ENCODE measurements at regions not wholly inside any gene's neighbourhood (a gene's known extent, or its start where the extent isn't known, plus 50 kb on each side); places are given as distances from the start of the nearest gene placed in this dataset.
"Not testable (repeated sequence)": the region's sequence is repeated elsewhere in the genome, so short reads cannot be mapped to it uniquely, and the experiment has no call there.

DNA sequence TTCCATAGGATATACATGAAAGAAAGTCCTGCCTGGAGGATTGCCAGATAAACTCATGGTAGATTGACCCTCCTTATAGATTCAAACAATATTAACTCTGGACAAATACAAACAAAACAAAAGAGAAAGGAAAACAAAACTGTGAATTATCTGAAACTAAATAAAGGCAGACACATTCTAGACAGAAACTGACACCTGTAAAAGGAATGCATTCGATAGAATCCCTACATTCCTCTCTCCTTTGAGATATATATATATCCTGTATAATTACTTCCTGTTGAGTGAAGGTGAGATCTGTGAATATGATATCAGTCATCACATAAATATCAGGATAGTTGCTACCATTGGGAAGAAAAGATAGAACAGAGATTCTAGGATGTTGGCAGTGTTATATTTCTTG is 948.4 kb upstream of the ATXN7L3B start:
- DNase-seq, result peak; percentile 57

GRCh38 chr12:73598626-73599025 is 939.0 kb upstream of the ATXN7L3B start:
- DNase-seq, result no peak

GRCh38 chr12:73599268-73599667 is 938.4 kb upstream of the ATXN7L3B start:
- DNase-seq, result no peak

DNA sequence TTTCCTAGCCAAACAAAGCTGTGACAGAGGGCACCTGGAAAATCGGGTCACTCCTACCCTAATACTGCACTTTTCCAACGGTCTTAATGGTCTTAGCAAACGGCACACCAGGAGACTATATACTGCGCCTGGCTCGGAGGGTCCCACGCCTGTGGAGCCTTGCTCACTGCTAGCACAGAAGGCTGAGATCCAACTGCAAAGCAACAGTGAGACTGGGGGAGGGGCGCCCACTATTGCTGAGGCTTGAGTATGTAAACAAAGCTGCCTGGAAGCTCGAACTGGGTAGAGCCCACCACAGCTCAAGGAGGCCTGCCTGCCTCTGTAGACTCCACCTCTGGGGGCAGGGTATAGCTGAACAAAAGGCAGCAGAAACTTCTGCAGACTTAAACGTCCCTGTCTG is 931.7 kb upstream of the ATXN7L3B start:
- DNase-seq, result not testable (repeated sequence)

DNA sequence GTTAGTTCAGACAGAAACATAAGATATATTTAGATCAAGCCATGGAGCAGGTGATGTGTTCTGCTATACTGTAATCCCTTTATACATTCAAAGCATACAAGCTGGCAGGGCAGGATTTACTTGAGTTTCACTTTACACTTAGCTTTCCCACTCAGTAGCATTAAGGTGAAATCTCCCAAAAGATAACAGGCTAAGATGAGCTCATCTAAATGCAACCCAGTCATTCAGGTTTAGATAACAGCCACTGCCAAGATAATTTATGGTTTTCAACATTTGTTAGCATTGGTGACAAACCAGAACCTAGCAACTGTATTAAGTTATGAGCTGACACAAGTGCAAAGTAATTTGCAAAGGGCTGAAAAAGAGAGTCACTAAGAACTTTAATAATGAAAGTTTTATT is 925.1 kb upstream of the ATXN7L3B start:
- peak; percentile 47 for DNase-seq

GRCh38 chr12:73623421-73623820 is 914.2 kb upstream of the ATXN7L3B start:
- no peak for DNase-seq

DNA sequence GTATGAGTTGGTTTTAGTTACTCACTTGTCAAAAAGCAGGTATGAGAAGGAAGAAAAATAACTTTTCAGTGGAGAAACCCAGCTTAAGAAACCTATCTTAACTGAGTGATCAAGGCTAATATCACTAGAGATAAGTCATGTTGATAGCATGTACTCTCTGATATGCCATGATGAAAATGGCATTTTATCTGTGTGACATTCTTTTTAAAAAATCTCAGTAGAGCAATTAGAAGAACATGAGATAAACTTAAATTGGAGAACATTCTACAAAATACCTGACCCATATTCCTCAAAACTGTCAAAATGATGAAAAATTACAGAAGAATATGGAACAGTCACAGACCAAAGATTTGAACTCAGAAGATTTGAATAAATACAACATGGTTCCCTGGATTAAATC is 912.4 kb upstream of the ATXN7L3B start:
- DNase-seq, result no peak

- no peak for DNase-seq
Measured at GRCh38 chr12:73629171-73629570, 908.5 kb upstream of the ATXN7L3B start.

GRCh38 chr12:73629893-73630831 is 907.5 kb upstream of the ATXN7L3B start:
- DNase-seq, result no peak

GRCh38 chr12:73632191-73632590 is 905.4 kb upstream of the ATXN7L3B start:
- no peak for DNase-seq

- no peak for DNase-seq
Measured at GRCh38 chr12:73632661-73633060, 905.0 kb upstream of the ATXN7L3B start.

DNA sequence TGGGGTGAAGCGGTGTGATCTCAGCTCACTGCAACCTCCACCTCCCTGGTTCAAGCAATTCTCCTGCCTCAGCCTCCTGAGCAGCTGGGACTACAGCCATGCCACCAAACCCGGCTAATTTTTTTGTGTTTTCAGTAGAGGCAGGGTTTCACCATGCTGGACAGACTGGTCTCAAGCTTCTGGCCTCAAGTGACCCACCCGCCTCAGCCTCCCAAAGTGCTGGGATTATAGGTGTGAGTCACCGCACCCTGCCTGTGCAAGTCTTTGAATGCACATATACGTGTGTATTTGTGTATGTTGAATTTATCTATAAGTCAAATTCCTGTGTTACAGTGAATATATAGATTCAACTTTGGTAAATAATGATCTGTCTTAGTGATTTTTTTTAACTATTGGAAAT is 898.2 kb upstream of the ATXN7L3B start:
- DNase-seq, result not testable (repeated sequence)

GRCh38 chr12:73656375-73656774 is 881.3 kb upstream of the ATXN7L3B start:
- DNase-seq, result peak; percentile 24

DNA sequence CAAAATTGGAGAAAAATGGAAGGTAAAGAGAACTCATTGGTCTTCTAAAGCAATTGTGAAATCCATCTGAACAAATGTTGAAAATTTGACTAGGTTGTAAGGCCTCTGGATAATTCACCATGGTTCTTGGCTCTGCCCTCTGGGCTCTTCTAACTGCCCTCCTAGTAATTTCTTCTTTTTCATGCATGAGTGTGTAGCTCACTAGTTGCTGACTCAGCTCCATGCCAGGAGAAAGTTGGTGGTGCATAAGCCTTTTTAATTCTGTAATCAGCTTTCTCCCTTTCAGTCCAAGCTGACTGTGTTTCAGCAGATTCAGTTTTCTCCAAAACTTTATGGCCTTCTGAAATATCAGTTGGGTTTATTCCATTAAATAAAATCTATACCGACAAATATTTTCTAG is 877.8 kb upstream of the ATXN7L3B start:
- no peak for DNase-seq

- DNase-seq, result no peak
Measured at GRCh38 chr12:73665193-73665592, 872.4 kb upstream of the ATXN7L3B start.

DNA sequence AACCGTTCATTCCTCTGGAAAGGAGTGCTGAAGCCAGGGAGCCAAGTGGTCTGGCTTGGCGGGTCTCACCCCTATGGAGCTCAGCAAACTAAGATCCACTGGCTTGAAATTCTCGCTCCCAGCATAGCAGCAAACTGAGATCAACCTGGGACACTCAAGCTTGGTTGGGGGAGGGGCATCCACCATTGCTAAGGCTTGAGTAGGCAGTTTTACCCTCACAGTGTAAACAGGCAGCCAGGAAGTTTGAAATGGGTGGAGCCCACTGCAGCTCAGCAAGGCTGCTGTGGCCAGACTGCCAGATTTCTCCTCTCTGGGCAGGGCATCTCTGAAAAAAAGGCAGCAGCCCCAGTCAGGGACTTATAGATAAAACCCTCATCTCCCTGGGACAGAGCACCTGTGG is 866.1 kb upstream of the ATXN7L3B start:
- DNase-seq, result peak; percentile 48

GRCh38 chr12:73677520-73678291 is 859.9 kb upstream of the ATXN7L3B start:
- no peak for DNase-seq

DNA sequence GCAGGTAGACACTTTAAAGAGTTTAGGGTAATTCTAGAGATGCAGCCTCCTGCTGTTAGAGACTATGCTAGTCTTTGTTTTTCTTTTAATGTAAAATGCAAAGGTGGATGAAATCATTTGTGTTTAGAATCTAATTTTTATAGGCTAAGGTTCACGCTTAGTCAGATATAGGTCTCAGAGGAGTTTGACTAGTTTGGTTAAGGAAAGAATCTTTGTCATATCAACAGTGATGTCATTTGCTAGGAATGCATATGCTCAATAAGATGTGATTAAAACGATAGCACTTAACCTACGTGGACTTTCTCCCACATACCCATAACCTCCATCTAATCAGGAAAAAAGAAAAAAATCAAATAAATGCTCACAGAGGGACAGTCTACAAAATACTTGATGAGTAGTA is 859.3 kb upstream of the ATXN7L3B start:
- no peak for DNase-seq

- DNase-seq, result no peak
Measured at GRCh38 chr12:73699318-73699717, 838.3 kb upstream of the ATXN7L3B start.

DNA sequence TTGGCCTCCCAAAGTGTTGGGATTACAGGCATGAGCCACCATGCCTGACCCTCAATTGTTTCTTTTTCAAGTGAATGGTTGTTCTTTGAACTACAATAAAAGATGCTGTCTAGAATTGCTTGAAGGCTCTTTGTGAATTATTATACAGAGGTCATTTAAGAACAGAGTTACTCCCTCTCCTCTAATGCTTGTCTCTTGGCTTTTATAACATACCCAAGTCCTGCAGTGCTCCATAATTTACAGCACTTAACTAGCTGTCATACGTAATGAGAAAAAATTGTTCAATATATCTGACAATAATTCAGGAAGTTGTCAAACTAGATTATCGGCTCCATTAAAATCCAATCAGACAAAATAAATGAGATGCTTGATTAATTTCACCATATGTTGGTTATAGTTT is 823.0 kb upstream of the ATXN7L3B start:
- no peak for DNase-seq

DNA sequence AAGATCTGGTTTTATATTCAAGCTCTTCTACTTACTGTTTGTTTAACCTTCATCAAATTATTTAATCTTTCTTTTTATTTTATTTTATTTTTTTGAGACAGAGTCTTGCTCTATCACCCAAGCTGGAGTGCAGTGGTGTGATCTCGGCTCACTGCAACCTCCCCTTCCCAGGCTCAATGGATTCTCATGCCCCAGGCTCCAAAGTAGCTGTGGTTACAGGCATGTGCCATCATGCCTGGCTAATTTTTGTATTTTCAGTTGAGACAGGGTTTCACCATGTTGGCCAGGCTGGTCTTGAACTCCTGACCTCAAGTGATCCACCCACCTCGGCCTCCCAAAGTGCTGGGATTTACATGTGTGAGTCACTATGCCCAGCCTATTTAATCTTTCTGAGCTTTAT is 821.5 kb upstream of the ATXN7L3B start:
- DNase-seq, result not testable (repeated sequence)

- no peak for DNase-seq
Measured at GRCh38 chr12:73719223-73719622, 818.4 kb upstream of the ATXN7L3B start.

DNA sequence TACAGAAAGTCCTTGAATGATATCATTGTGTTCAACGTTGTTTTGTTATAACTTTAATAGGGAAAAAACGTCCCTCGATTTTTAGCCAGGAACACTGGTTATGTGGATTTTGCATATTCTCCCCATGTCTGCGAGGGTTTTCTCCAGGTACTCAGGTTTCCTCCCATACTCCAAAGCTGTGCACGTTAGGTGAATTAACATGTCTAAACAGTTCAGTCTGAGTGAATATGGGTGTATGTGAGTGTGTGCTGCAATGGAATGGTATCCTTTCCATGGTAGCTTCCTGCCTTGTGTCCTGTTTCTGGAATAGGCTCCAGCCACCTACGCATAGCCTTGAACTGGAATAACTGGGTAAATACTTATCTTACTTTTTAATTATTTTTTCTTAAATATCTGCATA is 810.8 kb upstream of the ATXN7L3B start:
- no peak for DNase-seq

- DNase-seq, result peak; percentile 50
Measured at GRCh38 chr12:73731658-73732057, 806.0 kb upstream of the ATXN7L3B start.
